Panc1 (cell line): ENCODE measurements at regions not wholly inside any gene's neighbourhood (a gene's known extent, or its start where the extent isn't known, plus 50 kb on each side); places are given as distances from the start of the nearest gene placed in this dataset.
"Not testable (repeated sequence)": the region's sequence is repeated elsewhere in the genome, so short reads cannot be mapped to it uniquely, and the experiment has no call there.

Source experiments
- ATAC-seq: fragments of 200-7000 bp; cut with Tn5 transposase; 2 replicates; pipeline ENCODE4 v1.9.1; 2020; ENCODE audit warnings: mild to moderate bottlenecking, moderate library complexity
- BruUV-seq: library from RNA; stranded (reverse); fragments of 400-500 nt; replicated peaks from 2 replicates; lab custom pipeline; 2021; lab: Mats Ljungman, UMichigan
- CTCF ChIA-PET: fragments of 300-600 bp; sonication (Branson Sonifier 250); formaldehyde crosslinking; loops from one replicate; lab custom pipeline; 2022; ENCODE audit warnings: antibody characterized with exemption; lab: Charles Lee
- POLR2A ChIA-PET: fragments of 300-600 bp; sonication (Branson Sonifier 250); formaldehyde crosslinking; loops from one replicate; lab custom pipeline; 2022; ENCODE audit warnings: antibody characterized with exemption; lab: Charles Lee
- DNase-seq: peaks from one replicate; pipeline ENCODE4 v3.0.0-alpha.2; 2010; ENCODE audit warnings: low read depth, low spot score
- H3K27ac ChIP-seq: 2 replicates; pipeline ENCODE4 v1.5.1; 2011; ENCODE audit warnings: mild to moderate bottlenecking, low read length, inconsistent platforms
- H3K27me3 ChIP-seq: fragments of 200-500 bp; sonication (Bioruptor generic); 2 replicates; pipeline ENCODE4 v1.6.0; 2014; ENCODE audit warnings: low read length, inconsistent platforms; ENCODE audit not compliant: control insufficient read depth, insufficient read depth
- H3K36me3 ChIP-seq: fragments of 200-500 bp; sonication (Bioruptor generic); 2 replicates; pipeline ENCODE4 v1.5.1; 2014; ENCODE audit warnings: inconsistent platforms, mild to moderate bottlenecking, low read length, moderate library complexity; ENCODE audit not compliant: control insufficient read depth, insufficient read depth
- H3K4me1 ChIP-seq: 2 replicates; pipeline ENCODE4 v1.5.1; 2011; ENCODE audit warnings: inconsistent platforms, mild to moderate bottlenecking, low read length, moderate library complexity; ENCODE audit not compliant: control insufficient read depth, insufficient read depth
- H3K4me3 ChIP-seq, 2 experiments: 2 replicates each; pipeline ENCODE4 v1.5.1; 2011 to 2012; ENCODE audit warnings: low read depth in 2 of 2, low read length in 2 of 2, mild to moderate bottlenecking in 2 of 2, inconsistent platforms in 1 of 2, moderate library complexity in 1 of 2
- H3K9me3 ChIP-seq: fragments of 200-500 bp; sonication (Bioruptor generic); 2 replicates; pipeline ENCODE4 v1.5.1; 2014; ENCODE audit warnings: low read depth, mild to moderate bottlenecking, inconsistent platforms, low read length, moderate library complexity; ENCODE audit not compliant: control insufficient read depth, insufficient read depth
- POLR2AphosphoS5 ChIP-seq: IDR thresholded peaks from 2 replicates; pipeline ENCODE4 v1.6.1; 2012; ENCODE audit warnings: mild to moderate bottlenecking, low read depth, low read length, moderate library complexity
- SIN3A ChIP-seq: IDR thresholded peaks from 2 replicates; pipeline ENCODE4 v1.6.1; 2012; ENCODE audit warnings: low read depth, mild to moderate bottlenecking, low read length, moderate library complexity, borderline replicate concordance; ENCODE audit not compliant: insufficient read depth
- TCF7L2 ChIP-seq: IDR thresholded peaks from 2 replicates; pipeline ENCODE4 v1.6.1; 2011; ENCODE audit warnings: mild to moderate bottlenecking, low read depth, low read length, inconsistent platforms
- in situ Hi-C: cut with HindIII; loops from 2 replicates; pipeline ENCODE4 v1.10.0; 2016; ENCODE audit warnings: low sequenced_read_pairs, low pct_unique_long_range_greater_than_20kb
- intact Hi-C: fragments of 100-400 bp; cut with micrococcal nuclease; formaldehyde crosslinking; loops from one replicate; pipeline ENCODE4 v1.10.0; 2022; ENCODE audit not compliant: unreplicated experiment
- TF ChIP-seq, protein P1 (sequence below): fragments of 450-650 bp; IDR thresholded peaks from 2 replicates; pipeline ENCODE4 v1.5.1; 2017; ENCODE audit warnings: mild to moderate bottlenecking
- TF ChIP-seq, protein P2 (sequence below), 2 experiments: IDR thresholded peaks; 2 replicates each; pipeline ENCODE4 v1.6.1; 2011 to 2012; ENCODE audit warnings: low read depth in 2 of 2, control low read depth in 1 of 2, low read length in 1 of 2, mild to moderate bottlenecking in 1 of 2, moderate library complexity in 1 of 2; ENCODE audit not compliant: insufficient read depth in 1 of 2

DNA sequence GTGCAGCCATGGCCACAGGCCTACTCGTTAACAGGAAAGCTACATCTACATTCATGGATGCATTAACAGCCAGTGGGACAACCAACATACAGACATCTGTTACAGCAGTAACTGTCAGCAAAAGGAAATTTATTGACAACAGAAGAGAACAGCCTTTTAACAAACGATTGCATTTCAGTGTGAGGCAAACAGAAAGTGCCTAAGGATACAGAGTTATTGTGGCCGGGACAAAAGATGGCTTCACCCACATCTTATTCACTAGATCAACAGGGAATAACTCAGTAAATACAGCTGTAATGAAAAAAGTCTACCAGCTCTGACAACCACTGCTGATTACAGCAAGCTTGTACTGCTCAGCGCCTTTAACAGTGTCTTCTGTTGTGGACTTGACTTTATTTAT, 61.5 kb upstream of the TBL1X start:
- Histone ChIP-seq H3K36me3 (no peaks in the 10 kb centered on the region), H3K4me3 (no peak overlapping the region), H3K4me1 (no peaks in the 10 kb centered on the region), H3K27me3 (no peaks in the 10 kb centered on the region), H3K9me3 (no peaks in the 10 kb centered on the region), H3K27ac (no peak overlapping the region)
- intact Hi-C loops (no loop called here), in situ Hi-C loops (no loop called here)
- CTCF ChIA-PET, result no interaction called here
- POLR2A ChIA-PET, result no interaction called here
- DNase-seq (no peak), ATAC-seq (no peak)
- no TSS peak for BruUV-seq
- no peak for TF ChIP-seq POLR2AphosphoS5
- TF ChIP-seq, protein P1, sequence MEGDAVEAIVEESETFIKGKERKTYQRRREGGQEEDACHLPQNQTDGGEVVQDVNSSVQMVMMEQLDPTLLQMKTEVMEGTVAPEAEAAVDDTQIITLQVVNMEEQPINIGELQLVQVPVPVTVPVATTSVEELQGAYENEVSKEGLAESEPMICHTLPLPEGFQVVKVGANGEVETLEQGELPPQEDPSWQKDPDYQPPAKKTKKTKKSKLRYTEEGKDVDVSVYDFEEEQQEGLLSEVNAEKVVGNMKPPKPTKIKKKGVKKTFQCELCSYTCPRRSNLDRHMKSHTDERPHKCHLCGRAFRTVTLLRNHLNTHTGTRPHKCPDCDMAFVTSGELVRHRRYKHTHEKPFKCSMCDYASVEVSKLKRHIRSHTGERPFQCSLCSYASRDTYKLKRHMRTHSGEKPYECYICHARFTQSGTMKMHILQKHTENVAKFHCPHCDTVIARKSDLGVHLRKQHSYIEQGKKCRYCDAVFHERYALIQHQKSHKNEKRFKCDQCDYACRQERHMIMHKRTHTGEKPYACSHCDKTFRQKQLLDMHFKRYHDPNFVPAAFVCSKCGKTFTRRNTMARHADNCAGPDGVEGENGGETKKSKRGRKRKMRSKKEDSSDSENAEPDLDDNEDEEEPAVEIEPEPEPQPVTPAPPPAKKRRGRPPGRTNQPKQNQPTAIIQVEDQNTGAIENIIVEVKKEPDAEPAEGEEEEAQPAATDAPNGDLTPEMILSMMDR, result no peak
- TF ChIP-seq, protein P2, sequence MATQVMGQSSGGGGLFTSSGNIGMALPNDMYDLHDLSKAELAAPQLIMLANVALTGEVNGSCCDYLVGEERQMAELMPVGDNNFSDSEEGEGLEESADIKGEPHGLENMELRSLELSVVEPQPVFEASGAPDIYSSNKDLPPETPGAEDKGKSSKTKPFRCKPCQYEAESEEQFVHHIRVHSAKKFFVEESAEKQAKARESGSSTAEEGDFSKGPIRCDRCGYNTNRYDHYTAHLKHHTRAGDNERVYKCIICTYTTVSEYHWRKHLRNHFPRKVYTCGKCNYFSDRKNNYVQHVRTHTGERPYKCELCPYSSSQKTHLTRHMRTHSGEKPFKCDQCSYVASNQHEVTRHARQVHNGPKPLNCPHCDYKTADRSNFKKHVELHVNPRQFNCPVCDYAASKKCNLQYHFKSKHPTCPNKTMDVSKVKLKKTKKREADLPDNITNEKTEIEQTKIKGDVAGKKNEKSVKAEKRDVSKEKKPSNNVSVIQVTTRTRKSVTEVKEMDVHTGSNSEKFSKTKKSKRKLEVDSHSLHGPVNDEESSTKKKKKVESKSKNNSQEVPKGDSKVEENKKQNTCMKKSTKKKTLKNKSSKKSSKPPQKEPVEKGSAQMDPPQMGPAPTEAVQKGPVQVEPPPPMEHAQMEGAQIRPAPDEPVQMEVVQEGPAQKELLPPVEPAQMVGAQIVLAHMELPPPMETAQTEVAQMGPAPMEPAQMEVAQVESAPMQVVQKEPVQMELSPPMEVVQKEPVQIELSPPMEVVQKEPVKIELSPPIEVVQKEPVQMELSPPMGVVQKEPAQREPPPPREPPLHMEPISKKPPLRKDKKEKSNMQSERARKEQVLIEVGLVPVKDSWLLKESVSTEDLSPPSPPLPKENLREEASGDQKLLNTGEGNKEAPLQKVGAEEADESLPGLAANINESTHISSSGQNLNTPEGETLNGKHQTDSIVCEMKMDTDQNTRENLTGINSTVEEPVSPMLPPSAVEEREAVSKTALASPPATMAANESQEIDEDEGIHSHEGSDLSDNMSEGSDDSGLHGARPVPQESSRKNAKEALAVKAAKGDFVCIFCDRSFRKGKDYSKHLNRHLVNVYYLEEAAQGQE (IDR thresholded peaks at IDR 0.05; ENCODE audit: insufficient read depth in 1 of 2, low read depth in 2 of 2, low read length in 1 of 2), result no peak
- TF ChIP-seq SIN3A, result no peak
- TF ChIP-seq TCF7L2, result no peak

DNA sequence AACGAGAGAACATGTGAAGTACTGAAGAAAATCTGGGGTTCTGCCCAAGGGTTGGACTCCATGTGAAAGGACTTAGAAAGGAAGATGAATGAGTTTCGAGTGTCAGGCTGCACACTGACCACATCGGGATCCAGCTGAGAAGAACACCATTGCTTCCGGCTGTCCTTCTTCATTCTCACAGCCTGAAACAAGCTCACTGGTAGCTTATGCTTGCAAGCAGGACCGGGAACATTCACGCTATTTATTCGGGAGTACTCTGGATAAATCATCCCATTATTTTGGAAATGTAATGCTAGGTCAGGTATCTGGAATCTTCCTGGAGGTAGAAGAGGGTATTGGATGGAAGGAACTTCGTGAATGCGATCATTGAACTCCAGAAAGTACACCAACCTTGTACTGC, 59.2 kb upstream of the TBL1X start:
- BruUV-seq, result TSS peak; percentile 92
- DNase-seq, ATAC-seq, H3K9me3 ChIP-seq, in situ Hi-C loops, CTCF ChIA-PET, POLR2A ChIA-PET, H3K27ac ChIP-seq, intact Hi-C loops, H3K4me3 ChIP-seq, H3K4me1 ChIP-seq, H3K36me3 ChIP-seq, H3K27me3 ChIP-seq: not testable (repeated sequence)

DNA sequence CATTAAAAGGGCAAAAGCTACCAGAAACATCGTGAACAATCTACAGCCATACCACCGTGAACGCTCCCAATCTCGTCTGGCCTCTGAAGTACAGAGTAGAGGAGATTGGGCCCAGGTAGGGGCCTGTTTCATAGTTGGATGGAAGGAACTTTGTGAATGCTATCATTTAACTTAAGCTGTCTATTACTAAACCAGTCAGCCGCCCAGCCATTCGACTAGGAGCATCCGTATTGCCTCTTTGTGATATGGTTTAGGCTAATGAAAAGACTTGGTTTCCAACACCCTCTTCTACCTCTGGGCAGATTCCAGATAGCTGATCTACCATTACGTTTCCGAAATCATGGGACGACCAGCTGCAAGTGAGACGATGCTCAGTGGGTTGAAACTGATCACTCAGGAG, 54.0 kb upstream of the TBL1X start:
- POLR2A ChIA-PET, H3K9me3 ChIP-seq, H3K4me1 ChIP-seq, ATAC-seq, CTCF ChIA-PET, in situ Hi-C loops, intact Hi-C loops, H3K4me3 ChIP-seq, BruUV-seq, H3K36me3 ChIP-seq, H3K27me3 ChIP-seq, H3K27ac ChIP-seq, DNase-seq: not testable (repeated sequence)

DNA sequence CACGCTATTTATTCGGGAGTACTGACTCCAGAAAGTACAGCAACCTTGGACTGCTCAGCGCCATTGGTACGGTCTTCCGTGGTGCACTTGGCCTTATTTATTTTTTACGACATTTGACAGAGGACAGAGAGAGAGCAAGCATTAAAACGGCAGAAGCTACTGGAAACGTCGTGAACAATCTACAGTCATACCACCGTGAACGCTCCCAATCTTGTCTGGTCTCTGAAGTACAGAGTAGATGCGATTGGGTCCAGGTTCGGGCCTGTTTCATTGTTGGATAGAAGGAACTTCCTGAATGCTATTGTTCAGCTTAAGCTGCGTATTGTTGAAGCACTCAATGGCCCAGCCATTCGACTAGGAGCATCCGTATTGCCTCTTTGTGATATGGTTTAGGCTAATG, 53.2 kb upstream of the TBL1X start:
- DNase-seq, H3K9me3 ChIP-seq, intact Hi-C loops, POLR2A ChIA-PET, H3K27me3 ChIP-seq, H3K4me3 ChIP-seq, ATAC-seq, H3K36me3 ChIP-seq, CTCF ChIA-PET, H3K27ac ChIP-seq, H3K4me1 ChIP-seq, in situ Hi-C loops: not testable (repeated sequence)
- BruUV-seq, result TSS peak; percentile 82
